ENCODE measurements at regions not wholly inside any gene's neighbourhood (a gene's known extent, or its start where the extent isn't known, plus 50 kb on each side); places are given as distances from the start of the nearest gene placed in this dataset.

DNA sequence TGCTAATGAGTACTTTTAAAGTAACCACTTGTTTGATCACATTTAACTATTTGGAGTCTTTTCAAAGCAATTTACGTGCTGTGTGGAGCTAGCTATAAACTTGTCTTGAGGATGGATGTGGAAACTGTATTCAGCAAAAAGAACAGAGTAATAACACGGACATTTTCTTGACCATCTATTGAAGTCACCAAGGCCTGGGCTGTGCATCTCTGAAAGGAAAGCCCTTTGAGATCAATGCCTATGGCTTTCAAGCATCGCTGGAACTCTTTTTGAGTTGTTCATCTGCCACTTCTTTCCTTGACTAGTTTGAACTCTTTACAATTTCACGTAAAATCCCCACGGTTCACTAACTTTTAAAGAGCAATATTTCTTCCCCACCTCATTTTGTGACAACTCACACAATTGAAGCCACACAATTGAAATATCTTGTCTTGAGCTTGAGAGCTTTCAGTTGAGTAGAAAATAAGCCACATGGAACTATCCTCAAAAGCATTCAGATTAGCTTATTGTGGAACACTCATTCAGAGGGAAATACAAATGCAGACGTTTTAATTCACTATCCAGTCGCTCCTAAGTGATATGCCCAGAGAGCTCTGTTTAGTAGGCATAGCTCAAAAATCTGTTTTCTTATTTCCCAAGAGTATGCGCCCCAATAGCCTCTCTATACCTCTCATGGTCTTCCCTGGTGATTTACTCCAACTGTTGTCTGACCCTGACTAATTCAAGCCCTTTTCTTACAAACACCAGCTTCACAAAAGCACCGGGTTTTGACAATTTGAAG is 134.9 kb upstream of the SLITRK2 start:
- Histone ChIP-seq H3K4me1 (ENCODE audit: low read depth) (no peaks in the 10 kb centered on the region), H3K36me3 (no peaks in the 10 kb centered on the region), H3K4me3 (no peak overlapping the region), H3K27ac (no peak overlapping the region), H3K27me3 (no peaks in the 10 kb centered on the region), H3K9me3 (ENCODE audit: low read depth) (no peaks in the 10 kb centered on the region)
- TF ChIP-seq, protein P1, sequence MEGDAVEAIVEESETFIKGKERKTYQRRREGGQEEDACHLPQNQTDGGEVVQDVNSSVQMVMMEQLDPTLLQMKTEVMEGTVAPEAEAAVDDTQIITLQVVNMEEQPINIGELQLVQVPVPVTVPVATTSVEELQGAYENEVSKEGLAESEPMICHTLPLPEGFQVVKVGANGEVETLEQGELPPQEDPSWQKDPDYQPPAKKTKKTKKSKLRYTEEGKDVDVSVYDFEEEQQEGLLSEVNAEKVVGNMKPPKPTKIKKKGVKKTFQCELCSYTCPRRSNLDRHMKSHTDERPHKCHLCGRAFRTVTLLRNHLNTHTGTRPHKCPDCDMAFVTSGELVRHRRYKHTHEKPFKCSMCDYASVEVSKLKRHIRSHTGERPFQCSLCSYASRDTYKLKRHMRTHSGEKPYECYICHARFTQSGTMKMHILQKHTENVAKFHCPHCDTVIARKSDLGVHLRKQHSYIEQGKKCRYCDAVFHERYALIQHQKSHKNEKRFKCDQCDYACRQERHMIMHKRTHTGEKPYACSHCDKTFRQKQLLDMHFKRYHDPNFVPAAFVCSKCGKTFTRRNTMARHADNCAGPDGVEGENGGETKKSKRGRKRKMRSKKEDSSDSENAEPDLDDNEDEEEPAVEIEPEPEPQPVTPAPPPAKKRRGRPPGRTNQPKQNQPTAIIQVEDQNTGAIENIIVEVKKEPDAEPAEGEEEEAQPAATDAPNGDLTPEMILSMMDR (IDR thresholded peaks at IDR 0.05; ENCODE audit: low read depth, low read length) = no peak
- no peak for DNase-seq (ENCODE audit: low read depth in 1 of 2, low spot score in 1 of 2)

DNA sequence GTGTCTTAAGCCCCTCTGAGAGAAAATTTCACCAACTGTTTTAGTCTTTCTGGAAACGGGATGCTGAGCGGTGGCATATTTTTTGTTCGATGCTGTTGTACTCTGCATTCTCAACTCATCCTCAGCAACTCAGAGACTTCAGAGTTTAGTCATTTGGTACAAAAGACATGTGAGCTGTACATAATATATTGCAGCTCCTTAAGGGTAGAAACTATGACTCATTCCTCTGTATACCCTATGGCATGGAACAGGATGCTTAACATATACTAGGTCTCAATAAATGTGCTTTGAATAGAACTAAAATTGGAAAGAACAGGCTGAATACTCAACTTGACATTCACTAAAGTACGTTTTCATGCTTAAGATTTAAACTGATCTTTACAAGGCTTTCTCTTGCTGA is 130.5 kb upstream of the SLITRK2 start:
- H3K27ac ChIP-seq = no peak overlapping the region
- H3K4me1 ChIP-seq (ENCODE audit: low read depth) = no peaks in the 10 kb centered on the region
- no peaks in the 10 kb centered on the region for H3K27me3 ChIP-seq
- DNase-seq (ENCODE audit: low read depth in 1 of 2, low spot score in 1 of 2) = no peak
- H3K9me3 ChIP-seq (ENCODE audit: low read depth) = no peaks in the 10 kb centered on the region
- H3K36me3 ChIP-seq = no peaks in the 10 kb centered on the region
- H3K4me3 ChIP-seq = no peak overlapping the region
- TF ChIP-seq, protein P1 (IDR thresholded peaks at IDR 0.05; ENCODE audit: low read depth, low read length) = no peak

DNA sequence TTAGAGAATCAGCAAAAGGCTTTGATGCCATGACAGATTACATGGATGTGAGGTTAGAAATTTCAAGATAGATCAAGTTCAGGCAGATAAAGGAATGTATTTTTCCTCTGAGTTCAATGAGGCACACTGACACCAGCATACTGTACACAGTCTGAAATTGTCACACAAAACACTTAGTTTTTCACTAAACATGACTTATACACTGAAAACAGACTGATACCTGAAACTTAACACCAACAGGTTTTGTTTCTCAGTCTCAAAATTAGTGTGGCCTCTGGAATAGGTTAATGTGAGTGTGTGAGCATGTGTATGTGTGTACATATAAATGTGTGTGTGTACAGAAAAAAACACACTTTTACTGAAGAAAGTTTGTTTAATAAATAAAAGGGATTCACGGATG is 129.9 kb upstream of the SLITRK2 start:
- TF ChIP-seq, protein P1 (IDR thresholded peaks at IDR 0.05; ENCODE audit: low read depth, low read length) = no peak

DNA sequence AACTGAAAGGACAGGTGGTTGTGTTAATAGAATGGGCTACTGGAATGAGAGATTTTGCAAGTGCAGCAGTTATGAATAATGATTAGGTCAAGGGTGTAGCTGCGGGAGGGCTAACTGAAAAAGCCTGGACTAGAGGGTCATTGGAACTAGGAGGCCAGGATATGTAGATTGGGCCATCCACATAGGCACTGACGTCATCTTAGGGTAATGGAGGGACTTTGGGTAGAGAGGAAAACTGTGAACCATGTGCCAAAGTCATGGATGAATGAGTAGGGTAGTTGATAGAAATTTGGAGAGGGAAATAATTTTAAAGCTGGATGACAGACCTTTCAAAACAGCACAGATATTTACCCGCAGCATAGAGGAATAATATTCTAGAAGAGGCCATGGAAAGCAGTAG is 123.6 kb upstream of the SLITRK2 start:
- Histone ChIP-seq H3K4me1 (ENCODE audit: low read depth) (no peaks in the 10 kb centered on the region), H3K27me3 (no peaks in the 10 kb centered on the region), H3K36me3 (no peaks in the 10 kb centered on the region), H3K9me3 (ENCODE audit: low read depth) (no peaks in the 10 kb centered on the region), H3K4me3 (no peak overlapping the region), H3K27ac (no peak overlapping the region)
- TF ChIP-seq, protein P1 (IDR thresholded peaks at IDR 0.05; ENCODE audit: low read depth, low read length) = no peak
- DNase-seq (ENCODE audit: low read depth in 1 of 2, low spot score in 1 of 2) = no peak

More for the DNA sequence above, 129.9 kb upstream of the SLITRK2 start:
- no peak overlapping the region for H3K4me3 ChIP-seq
- DNase-seq (ENCODE audit: low read depth in 1 of 2, low spot score in 1 of 2) = no peak
- H3K36me3 ChIP-seq = no peaks in the 10 kb centered on the region
- no peak overlapping the region for H3K27ac ChIP-seq
- H3K4me1 ChIP-seq (ENCODE audit: low read depth) = no peaks in the 10 kb centered on the region
- no peaks in the 10 kb centered on the region for H3K27me3 ChIP-seq
- no peaks in the 10 kb centered on the region for H3K9me3 ChIP-seq (ENCODE audit: low read depth)

DNA sequence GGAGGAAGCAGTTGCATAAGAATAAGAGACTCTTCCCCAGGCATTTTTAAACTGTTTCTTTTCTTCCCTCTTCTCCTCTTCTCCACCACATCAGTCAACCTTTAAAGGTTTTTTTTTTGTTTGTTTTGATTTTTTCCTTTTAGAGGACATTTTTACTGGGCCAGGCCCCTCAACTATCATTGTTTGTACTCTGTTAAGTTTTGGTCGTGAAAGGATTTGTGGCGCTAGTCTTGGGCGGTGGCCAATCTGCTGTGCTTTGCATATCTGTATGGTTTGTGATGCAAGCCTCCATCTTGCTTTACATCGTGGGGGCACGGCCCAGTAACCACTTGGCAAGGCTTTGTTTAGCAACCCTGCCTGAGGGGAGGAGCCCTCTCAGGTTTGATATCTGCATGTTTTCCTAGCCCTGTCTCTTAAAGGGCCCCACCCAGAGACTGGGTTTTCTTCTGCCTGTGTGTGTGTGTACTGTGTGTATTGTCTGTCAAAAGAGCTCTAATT is 101.9 kb upstream of the SLITRK2 start:
- H3K4me1 ChIP-seq (ENCODE audit: low read depth) = no peaks in the 10 kb centered on the region
- TF ChIP-seq, protein P1 (IDR thresholded peaks at IDR 0.05; ENCODE audit: low read depth, low read length) = no peak
- H3K9me3 ChIP-seq (ENCODE audit: low read depth) = no peaks in the 10 kb centered on the region
- no peak for DNase-seq (ENCODE audit: low read depth in 1 of 2, low spot score in 1 of 2)
- H3K27me3 ChIP-seq = no peaks in the 10 kb centered on the region
- H3K27ac ChIP-seq = no peak overlapping the region
- no peak overlapping the region for H3K4me3 ChIP-seq
- H3K36me3 ChIP-seq = no peaks in the 10 kb centered on the region

Data from cardiac muscle cell (in vitro differentiated cells and primary cell).